Peyer's patch (tissue), 4 donors: ENCODE measurements at regions not wholly inside any gene's neighbourhood (a gene's known extent, or its start where the extent isn't known, plus 50 kb on each side); places are given as distances from the start of the nearest gene placed in this dataset.

Source experiments
- DNase-seq, 3 donors: peaks; one replicate each; pipeline ENCODE4 v3.0.0-alpha.2; 2017 to 2019
- H3K27ac ChIP-seq, 4 donors: fragments of 200-600 bp; sonication (generic); one replicate each; pipeline ENCODE4 v1.5.1; 2016 to 2019
- H3K27me3 ChIP-seq, 2 donors: fragments of 200-600 bp; sonication (generic); one replicate each; pipeline ENCODE4 v1.5.1; 2019
- H3K36me3 ChIP-seq, 3 donors: fragments of 200-600 bp; sonication (generic); one replicate each; pipeline ENCODE4 v1.5.1; 2016 to 2019
- H3K4me1 ChIP-seq, 4 donors: fragments of 200-600 bp; sonication (generic); one replicate each; pipeline ENCODE4 v1.5.1; 2016 to 2019
- H3K4me3 ChIP-seq, 4 donors: fragments of 200-600 bp; sonication (generic); 1 replicate in 3 of 4; 2 replicates in 1 of 4; pipeline ENCODE4 v1.5.1; 2016 to 2019; ENCODE audit warnings: mild to moderate bottlenecking in 1 of 4
- H3K9me3 ChIP-seq, 4 donors: fragments of 200-600 bp; sonication (generic); one replicate each; pipeline ENCODE4 v1.5.1; 2016 to 2019; ENCODE audit warnings: mild to moderate bottlenecking in 1 of 4
- CTCF ChIP-seq, 6 experiments: fragments of 450-650 bp in 4 of 6; fragments of 200-600 bp in 2 of 6; sonication (generic) in 1 of 6; IDR thresholded peaks; one replicate each; pipeline ENCODE4 v1.5.1; 2017 to 2019; ENCODE audit warnings: antibody characterized with exemption in 6 of 6, mild to moderate bottlenecking in 3 of 6, moderate library complexity in 1 of 6
- POLR2A ChIP-seq, 2 donors: fragments of 450-650 bp; IDR thresholded peaks; one replicate each; pipeline ENCODE4 v1.5.1; 2017; ENCODE audit warnings: antibody characterized with exemption in 2 of 2, mild to moderate bottlenecking in 2 of 2, moderate library complexity in 2 of 2

GRCh38 chr13:81757348-81757970 lies 1416.5 kb upstream of the SPRY2 start:
- Histone ChIP-seq H3K27me3 (no peaks in the 10 kb centered on the region), H3K36me3 (no peaks in the 10 kb centered on the region), H3K27ac (no peak overlapping the region), H3K4me1 (no peaks in the 10 kb centered on the region), H3K4me3 (no peak overlapping the region), H3K9me3 (no peaks in the 10 kb centered on the region)
- DNase-seq, result no peak
- no peak for TF ChIP-seq POLR2A (IDR thresholded peaks at IDR 0.05)
- TF ChIP-seq CTCF (IDR thresholded peaks at IDR 0.05), result no peak

- no peak for DNase-seq
- Histone ChIP-seq H3K9me3 (no peaks in the 10 kb centered on the region), H3K27me3 (no peaks in the 10 kb centered on the region), H3K4me3 (no peak overlapping the region), H3K36me3 (no peaks in the 10 kb centered on the region), H3K4me1 (no peaks in the 10 kb centered on the region), H3K27ac (no peak overlapping the region)
- TF ChIP-seq CTCF (IDR thresholded peaks at IDR 0.05) (no peak), POLR2A (IDR thresholded peaks at IDR 0.05) (no peak)
These were observed 1404.5 kb upstream of the SPRY2 start for GRCh38 chr13:81745391-81745790.

DNA sequence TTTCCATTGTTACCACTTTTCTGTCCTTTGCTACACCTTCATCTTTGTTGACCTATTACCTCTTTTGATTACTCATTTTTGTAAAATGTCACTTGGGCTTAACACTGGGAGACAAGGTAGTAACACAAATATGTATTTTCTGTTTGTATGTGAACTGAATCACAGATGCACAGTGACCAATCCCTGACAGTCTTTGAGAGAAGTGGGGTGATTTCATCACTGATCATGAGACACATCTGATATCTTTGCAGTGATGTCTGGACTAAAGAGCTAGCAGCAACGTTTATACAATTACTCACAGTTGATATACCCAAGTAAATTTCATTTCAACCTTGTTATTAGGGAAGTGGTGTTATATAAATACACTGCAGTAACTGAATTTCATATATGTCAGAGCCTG lies 1397.4 kb upstream of the SPRY2 start:
- Histone ChIP-seq H3K4me3 (no peak overlapping the region), H3K36me3 (no peaks in the 10 kb centered on the region), H3K27me3 (no peaks in the 10 kb centered on the region), H3K4me1 (no peaks in the 10 kb centered on the region), H3K9me3 (no peaks in the 10 kb centered on the region), H3K27ac (no peak overlapping the region)
- TF ChIP-seq POLR2A (IDR thresholded peaks at IDR 0.05), result no peak
- TF ChIP-seq CTCF (IDR thresholded peaks at IDR 0.05), result no peak
- no peak for DNase-seq

DNA sequence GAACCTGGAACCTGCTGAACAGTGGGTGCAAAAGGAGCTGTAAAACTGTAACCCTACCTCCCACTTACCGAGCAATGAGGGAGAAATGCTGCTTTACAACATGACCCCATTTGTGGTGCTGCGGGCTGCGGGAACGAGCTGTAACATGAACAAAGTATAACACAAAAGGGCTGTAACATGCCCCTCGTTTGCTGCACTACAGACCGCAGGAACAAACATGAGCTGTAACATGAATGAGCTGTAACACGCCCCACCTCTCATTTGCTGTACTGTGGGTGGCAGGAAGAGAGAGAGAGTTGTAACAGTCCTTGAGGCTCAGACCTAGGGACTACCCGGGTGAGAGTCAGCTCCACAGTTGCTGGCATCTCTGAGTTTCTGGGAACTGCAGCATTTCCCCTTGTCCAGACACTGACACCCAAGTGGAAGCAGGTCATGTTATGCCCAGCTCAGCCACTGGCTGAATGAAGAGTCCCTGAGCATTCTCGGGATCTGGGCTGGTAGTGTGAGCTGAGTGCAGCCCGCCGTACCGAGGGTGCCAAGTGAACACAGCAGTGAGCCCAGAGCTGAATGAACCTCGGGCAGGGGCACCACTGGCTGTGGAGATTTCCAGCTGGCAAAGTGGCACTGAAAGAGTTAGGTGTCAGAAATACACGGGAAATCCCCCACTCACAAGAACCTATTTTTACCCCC lies 1385.3 kb upstream of the SPRY2 start:
- no peaks in the 10 kb centered on the region for H3K36me3 ChIP-seq
- no peak overlapping the region for H3K4me3 ChIP-seq
- H3K4me1 ChIP-seq, result no peaks in the 10 kb centered on the region
- no peak for DNase-seq
- H3K27me3 ChIP-seq, result no peaks in the 10 kb centered on the region
- H3K9me3 ChIP-seq, result no peaks in the 10 kb centered on the region
- TF ChIP-seq POLR2A (IDR thresholded peaks at IDR 0.05), result no peak
- TF ChIP-seq CTCF (IDR thresholded peaks at IDR 0.05), result no peak
- H3K27ac ChIP-seq, result no peak overlapping the region

DNA sequence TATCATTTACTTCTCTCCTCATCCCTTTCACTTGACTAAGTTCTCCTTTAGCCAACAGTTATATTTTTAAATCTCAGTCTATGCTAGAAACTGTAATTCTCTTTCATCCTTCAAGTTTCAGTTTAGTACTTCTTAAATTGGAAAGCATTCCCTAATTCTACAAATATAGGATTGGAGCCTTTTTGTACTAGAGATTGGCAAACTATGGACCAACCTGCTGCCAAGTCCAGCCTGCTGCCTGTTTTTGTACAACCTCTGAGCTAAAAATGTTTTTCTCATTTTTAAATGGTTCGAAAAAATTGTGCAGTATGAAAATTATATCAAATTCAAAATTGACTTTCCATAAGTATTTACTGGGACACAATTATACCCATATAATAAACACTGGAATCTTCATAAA lies 1381.5 kb upstream of the SPRY2 start:
- no peak for DNase-seq
- H3K4me3 ChIP-seq, result no peak overlapping the region
- H3K36me3 ChIP-seq, result no peaks in the 10 kb centered on the region
- TF ChIP-seq CTCF (IDR thresholded peaks at IDR 0.05) (no peak), POLR2A (IDR thresholded peaks at IDR 0.05) (no peak)
- no peaks in the 10 kb centered on the region for H3K27me3 ChIP-seq
- H3K4me1 ChIP-seq, result no peaks in the 10 kb centered on the region
- no peak overlapping the region for H3K27ac ChIP-seq
- no peaks in the 10 kb centered on the region for H3K9me3 ChIP-seq
